Islet precursor cell (in vitro differentiated cells): ENCODE measurements at regions not wholly inside any gene's neighbourhood (a gene's known extent, or its start where the extent isn't known, plus 50 kb on each side); places are given as distances from the start of the nearest gene placed in this dataset.
"Not testable (repeated sequence)": the region's sequence is repeated elsewhere in the genome, so short reads cannot be mapped to it uniquely, and the experiment has no call there.

ENCODE experiments used
- DNase-seq: peaks from one replicate; pipeline ENCODE4 v3.0.0-alpha.2; 2018

GRCh38 chr12:127822809-127823411, 444.1 kb upstream of the TMEM132C start:
- DNase-seq = no peak

DNA sequence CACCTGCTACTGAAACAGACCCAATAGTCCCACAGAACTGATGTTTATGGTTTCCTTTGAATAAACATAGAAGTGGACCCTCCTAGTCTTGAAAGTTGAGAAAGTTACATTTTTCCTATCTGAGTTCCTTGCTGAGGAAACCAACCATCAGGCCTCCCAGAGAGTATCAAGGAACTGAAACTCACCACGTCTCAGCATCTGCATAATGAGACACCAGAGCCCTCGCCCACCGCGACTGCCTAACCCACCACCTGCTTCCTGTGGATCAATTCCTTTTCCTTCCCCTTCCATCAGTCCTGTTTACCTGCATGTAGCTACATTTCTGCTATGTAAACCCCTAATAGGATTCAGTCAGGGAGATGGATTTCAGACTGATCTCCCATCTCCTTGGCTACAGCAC, 443.2 kb upstream of the TMEM132C start:
- no peak for DNase-seq

DNA sequence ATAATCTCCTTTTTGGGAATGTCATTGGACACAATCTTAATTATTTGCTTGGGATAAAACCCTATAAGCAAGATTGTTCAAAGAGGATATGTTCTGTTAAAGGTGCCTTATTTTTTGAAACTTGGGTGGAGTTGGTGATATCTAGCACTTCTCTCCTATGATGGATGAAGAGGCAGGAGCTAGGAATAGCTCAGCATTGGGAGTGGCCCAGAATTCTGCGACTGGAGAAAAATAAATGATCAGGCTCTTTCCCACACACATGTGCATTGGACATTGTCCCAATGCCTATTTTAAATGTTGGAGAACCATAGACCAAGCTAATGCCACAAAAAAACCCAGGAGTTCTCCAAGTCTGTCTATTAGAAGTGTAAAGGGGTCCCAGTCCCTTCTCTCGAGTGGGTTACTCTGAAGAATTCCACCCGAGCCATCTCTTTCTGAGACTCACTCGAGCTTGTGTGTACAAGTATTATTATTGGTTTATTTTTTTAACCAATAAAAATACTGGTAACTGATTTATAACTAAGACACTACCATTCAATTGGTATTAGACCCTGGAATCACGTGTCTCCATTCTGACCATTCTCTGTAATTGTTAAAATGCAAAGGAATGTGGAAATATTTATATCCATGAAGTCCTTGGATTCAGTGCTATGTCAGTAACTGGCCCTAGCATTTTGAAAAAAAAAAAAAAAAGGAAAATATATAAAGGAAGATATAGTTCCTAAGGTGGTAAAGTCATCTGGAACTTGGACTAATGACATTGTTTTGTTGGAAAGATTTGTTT, 437.5 kb upstream of the TMEM132C start:
- no peak for DNase-seq

- DNase-seq = no peak
Measured at GRCh38 chr12:127830065-127830460, 436.9 kb upstream of the TMEM132C start.

GRCh38 chr12:127830730-127831129, 436.2 kb upstream of the TMEM132C start:
- no peak for DNase-seq

- DNase-seq = no peak
Measured at GRCh38 chr12:127832172-127832571, 434.8 kb upstream of the TMEM132C start.

- not testable (repeated sequence) for DNase-seq
Measured at GRCh38 chr12:127836802-127837201, 430.2 kb upstream of the TMEM132C start.

DNA sequence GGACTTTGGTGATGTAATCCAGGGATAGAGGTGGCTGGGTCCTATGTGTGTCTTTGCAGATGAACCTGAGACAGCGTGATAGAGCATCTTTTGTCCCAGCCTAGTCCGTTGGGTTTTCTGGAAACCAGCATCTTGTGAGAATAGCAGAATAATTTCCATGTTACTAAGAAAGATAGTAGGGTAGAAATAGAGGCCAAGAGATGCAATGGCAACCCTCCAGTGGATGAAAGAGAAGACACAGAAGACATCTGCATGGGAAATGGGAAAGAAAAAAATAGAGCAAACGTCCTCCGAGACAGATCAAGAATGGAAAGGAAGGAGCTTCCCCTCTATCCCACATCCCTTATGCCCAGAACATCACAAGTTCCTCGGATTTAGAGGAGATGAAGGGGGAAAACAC, 409.3 kb upstream of the TMEM132C start:
- DNase-seq = no peak

- no peak for DNase-seq
Measured at GRCh38 chr12:127860536-127860935, 406.4 kb upstream of the TMEM132C start.

GRCh38 chr12:127861406-127861805, 405.6 kb upstream of the TMEM132C start:
- no peak for DNase-seq

GRCh38 chr12:127873306-127873705, 393.7 kb upstream of the TMEM132C start:
- DNase-seq = no peak

GRCh38 chr12:127881371-127882140, 385.4 kb upstream of the TMEM132C start:
- DNase-seq = no peak

DNA sequence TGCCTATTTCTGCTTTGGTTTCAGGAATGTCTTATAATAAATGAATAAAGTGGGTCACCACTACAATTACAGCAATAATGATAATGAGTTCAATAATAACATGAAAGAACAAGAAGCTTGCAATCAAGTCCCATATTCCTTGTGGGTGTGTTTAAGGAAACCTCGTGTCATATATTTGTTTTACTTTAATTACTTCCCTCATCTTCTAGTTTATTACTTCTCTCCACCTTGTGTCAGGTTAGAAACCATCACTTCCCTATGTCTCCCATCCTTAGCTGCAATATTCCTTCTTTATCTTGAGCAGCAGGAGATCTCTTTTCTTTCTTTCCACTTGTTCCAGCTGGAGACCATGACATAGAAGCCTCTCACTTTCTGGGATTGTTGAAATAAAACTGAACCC, 384.0 kb upstream of the TMEM132C start:
- no peak for DNase-seq

GRCh38 chr12:127885954-127886750, 380.8 kb upstream of the TMEM132C start:
- no peak for DNase-seq

DNA sequence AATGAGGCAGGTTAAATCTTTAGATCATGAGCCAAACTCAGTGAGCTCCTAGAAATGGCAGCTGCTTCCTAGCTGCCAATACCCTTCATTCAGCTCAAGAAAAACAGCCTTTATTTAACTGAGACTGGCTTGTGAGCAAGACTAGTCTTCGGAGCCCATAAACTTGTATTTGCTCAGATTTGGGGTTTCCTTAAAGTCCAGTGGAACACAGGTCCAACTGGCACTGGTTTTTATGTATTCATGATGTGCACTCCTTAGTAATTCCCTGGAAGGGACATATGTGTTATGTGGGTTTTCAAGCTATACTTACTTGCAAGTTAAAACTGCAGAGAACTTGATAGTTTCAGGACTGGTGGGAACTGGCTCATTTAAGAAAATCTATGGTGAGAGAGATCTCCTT, 380.1 kb upstream of the TMEM132C start:
- DNase-seq = no peak

- no peak for DNase-seq
Measured at GRCh38 chr12:127888943-127889719, 377.8 kb upstream of the TMEM132C start.

DNA sequence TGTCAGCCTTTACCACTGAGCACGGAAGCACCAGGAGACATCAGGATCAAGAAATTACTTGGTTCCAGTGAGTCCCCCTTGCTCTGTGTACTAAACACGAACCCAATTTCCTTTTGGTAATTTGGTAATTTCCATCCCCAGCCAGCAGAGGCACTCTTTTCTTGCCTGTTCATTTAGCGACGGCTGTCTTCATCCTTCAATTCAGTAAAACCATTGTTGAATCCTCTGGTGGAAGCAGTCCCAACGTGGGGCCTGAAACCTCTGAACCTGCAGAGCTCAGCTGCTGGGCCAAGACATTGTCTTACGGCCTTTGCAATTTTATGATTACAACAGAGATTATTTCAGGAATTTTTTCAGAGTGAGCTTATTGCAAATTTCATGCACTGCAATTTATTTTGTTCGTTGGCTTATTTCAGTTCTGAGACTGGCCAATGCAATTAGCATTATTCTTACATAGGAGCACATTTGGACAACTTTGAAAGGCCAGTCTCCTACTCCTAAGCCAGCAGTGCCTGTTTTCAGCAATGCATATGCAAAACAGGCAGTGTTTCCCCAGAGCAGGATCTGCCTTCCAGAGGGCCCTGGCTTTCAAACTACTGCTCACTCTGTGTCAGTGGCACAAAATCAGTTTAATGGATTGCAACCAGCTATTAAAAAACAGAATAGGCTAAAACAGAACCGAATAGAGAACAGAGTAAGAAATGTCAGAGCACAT, 372.9 kb upstream of the TMEM132C start:
- peak; percentile 74 for DNase-seq

DNA sequence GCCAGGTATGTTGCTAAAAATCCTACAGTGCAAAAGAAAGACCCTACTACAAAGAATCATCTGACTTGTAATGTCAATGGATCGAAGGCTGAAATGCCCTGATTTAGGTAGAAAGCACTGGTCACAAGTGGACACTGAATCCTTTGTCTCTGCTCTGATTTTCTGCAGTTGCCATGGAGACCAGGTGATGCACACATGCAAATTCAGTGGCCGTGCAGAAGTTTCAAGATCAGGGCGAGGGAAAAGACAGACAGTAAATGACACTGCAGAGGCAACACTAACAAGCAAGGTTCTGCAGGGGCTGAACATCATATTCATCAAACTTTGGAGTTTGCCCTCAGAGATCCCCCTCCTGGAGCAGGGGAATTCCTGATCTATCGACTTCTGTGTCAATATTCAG, 370.3 kb upstream of the TMEM132C start:
- DNase-seq = no peak

DNA sequence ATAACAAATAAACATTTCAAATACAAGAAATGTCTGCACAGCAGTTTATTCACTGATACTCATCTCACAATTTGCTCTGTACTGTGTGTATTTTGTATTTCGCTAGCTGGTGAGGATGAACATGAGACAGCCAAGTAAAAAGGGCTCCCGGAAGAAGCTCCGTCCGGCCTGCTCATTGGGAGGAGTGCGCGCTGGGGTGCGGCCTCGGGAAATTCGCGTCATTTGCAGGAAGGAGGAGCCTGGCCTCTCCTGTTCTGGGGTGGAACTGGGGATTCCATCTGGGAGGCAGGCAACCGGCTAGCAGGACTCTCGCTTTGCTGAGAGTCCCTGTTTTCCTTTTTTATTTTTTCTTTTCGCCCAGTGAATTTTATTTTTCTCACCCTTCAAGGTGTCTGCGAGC, 368.4 kb upstream of the TMEM132C start:
- DNase-seq = no peak

GRCh38 chr12:127899971-127900370, 367.0 kb upstream of the TMEM132C start:
- no peak for DNase-seq

- DNase-seq = no peak
Measured at GRCh38 chr12:127900386-127900785, 366.6 kb upstream of the TMEM132C start.

GRCh38 chr12:127903146-127903545, 363.8 kb upstream of the TMEM132C start:
- no peak for DNase-seq
